ENCODE measurements at regions not wholly inside any gene's neighbourhood (a gene's known extent, or its start where the extent isn't known, plus 50 kb on each side); places are given as distances from the start of the nearest gene placed in this dataset.

- H3K27me3 Mint-ChIP-seq = no peaks in the 10 kb centered on the region
- intact Hi-C loops (cut with micrococcal nuclease) = no loop called here
- no peak overlapping the region for H3K4me3 Mint-ChIP-seq
- no peak for ATAC-seq
- peaks cover 19% of the 10 kb centered on the region for H3K9me3 Mint-ChIP-seq
- no peak for DNase-seq
- no peak for TF ChIP-seq CTCF (IDR thresholded peaks at IDR 0.05)
- CTCF ChIA-PET = no interaction called here
- H3K27ac Mint-ChIP-seq = no peak overlapping the region
- peaks cover 5% of the 10 kb centered on the region for H3K36me3 Mint-ChIP-seq (ENCODE audit: low read depth)
- POLR2A ChIA-PET = no interaction called here
- H3K4me1 Mint-ChIP-seq (ENCODE audit: low read depth) = no peaks in the 10 kb centered on the region
Observed at GRCh38 chr5:129163810-129164378, 69.3 kb downstream of the ISOC1 start.

DNA sequence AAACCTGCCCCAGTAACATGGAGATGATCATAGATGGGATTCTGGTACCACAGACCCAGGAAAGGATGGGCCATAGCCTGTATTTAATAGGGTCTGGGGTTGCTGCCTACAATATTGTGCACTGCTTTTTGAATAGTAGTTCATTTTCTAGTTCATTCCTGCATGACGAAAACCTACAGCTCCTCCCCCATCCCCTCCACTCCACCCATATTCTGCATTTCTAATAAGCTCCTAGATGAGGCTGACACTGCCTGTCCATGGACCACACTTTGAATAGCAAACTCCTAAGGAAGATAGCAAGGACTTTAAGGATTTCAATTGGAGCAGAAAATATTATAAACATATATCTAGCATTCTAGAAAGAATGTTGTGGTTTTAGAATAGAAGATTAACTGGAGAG lies 75.5 kb downstream of the ISOC1 start:
- POLR2A ChIA-PET = no interaction called here
- intact Hi-C loops (cut with micrococcal nuclease) = loop anchor here (10.0 kb wide), 1 partner anchor 595 kb away; no protein-coding TSS in a partner anchor
- DNase-seq = no peak
- no peak for TF ChIP-seq CTCF (IDR thresholded peaks at IDR 0.05)
- no peak overlapping the region for H3K27ac Mint-ChIP-seq
- no peaks in the 10 kb centered on the region for H3K36me3 Mint-ChIP-seq (ENCODE audit: low read depth)
- no peaks in the 10 kb centered on the region for H3K9me3 Mint-ChIP-seq
- no peaks in the 10 kb centered on the region for H3K27me3 Mint-ChIP-seq
- no peak for ATAC-seq
- no peak overlapping the region for H3K4me3 Mint-ChIP-seq
- CTCF ChIA-PET = no interaction called here
- no peaks in the 10 kb centered on the region for H3K4me1 Mint-ChIP-seq (ENCODE audit: low read depth)

- intact Hi-C loops (cut with micrococcal nuclease) = loop anchor here (10.0 kb wide), 1 partner anchor 593 kb away; no protein-coding TSS in a partner anchor
- ATAC-seq = no peak
- Mint-ChIP-seq H3K27ac (no peak overlapping the region), H3K9me3 (no peaks in the 10 kb centered on the region), H3K4me1 (ENCODE audit: low read depth) (no peaks in the 10 kb centered on the region), H3K27me3 (no peaks in the 10 kb centered on the region), H3K36me3 (ENCODE audit: low read depth) (no peaks in the 10 kb centered on the region), H3K4me3 (no peak overlapping the region)
- ChIA-PET CTCF (no interaction called here), POLR2A (no interaction called here)
- TF ChIP-seq CTCF (IDR thresholded peaks at IDR 0.05) = no peak
- no peak for DNase-seq
Observed at GRCh38 chr5:129171194-129171944, 76.8 kb downstream of the ISOC1 start.

DNA sequence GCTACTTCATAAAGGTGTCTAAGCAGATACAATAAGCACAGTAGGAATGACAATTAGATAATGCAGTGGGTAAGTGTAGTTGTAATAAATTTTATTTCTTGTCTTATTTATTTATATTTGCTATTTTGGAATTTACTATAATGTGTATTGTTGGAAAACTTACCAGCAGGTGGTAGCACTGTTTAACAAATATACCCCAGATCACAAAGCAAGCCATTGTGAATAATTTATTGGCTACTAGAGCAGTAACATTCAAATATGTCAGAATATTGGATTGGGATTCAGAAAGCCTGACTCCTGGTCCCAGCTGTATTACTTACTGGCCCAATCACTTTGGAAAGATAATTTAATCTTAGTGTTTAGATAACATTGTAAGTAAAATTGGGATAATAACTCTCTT lies 78.0 kb downstream of the ISOC1 start:
- H3K4me3 Mint-ChIP-seq = no peak overlapping the region
- H3K4me1 Mint-ChIP-seq (ENCODE audit: low read depth) = no peaks in the 10 kb centered on the region
- POLR2A ChIA-PET = no interaction called here
- no peak for TF ChIP-seq CTCF (IDR thresholded peaks at IDR 0.05)
- CTCF ChIA-PET = no interaction called here
- no peak for ATAC-seq
- H3K36me3 Mint-ChIP-seq (ENCODE audit: low read depth) = no peaks in the 10 kb centered on the region
- no peaks in the 10 kb centered on the region for H3K27me3 Mint-ChIP-seq
- no peak overlapping the region for H3K27ac Mint-ChIP-seq
- H3K9me3 Mint-ChIP-seq = no peaks in the 10 kb centered on the region
- DNase-seq = no peak
- intact Hi-C loops (cut with micrococcal nuclease) = loop anchor here (10.0 kb wide), 1 partner anchor 592 kb away; no protein-coding TSS in a partner anchor

DNA sequence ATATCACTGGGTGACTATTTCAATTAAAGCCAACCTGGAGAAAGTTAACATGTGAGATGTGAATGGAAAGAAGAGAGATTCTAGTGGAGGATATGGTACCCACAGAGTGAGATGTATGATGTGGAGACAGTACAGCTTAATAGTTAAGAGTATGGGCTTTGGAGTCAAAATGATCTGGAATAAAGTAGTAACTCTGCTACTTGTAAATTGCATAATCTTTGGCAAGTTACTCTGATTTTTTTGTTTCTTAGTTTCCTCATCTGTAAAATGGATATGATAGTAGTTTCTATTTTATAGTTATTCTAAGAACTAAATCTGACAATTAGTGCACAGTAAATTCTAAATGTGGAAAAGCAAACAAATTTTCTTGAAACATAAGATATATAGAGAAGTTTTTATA lies 79.2 kb downstream of the ISOC1 start:
- Mint-ChIP-seq H3K4me3 (no peak overlapping the region), H3K27ac (no peak overlapping the region), H3K27me3 (no peaks in the 10 kb centered on the region), H3K4me1 (ENCODE audit: low read depth) (no peaks in the 10 kb centered on the region), H3K36me3 (ENCODE audit: low read depth) (no peaks in the 10 kb centered on the region), H3K9me3 (no peaks in the 10 kb centered on the region)
- intact Hi-C loops (cut with micrococcal nuclease) = loop anchor here (10.0 kb wide), 1 partner anchor 591 kb away; no protein-coding TSS in a partner anchor
- DNase-seq = no peak
- CTCF ChIA-PET = no interaction called here
- ATAC-seq = no peak
- POLR2A ChIA-PET = no interaction called here
- TF ChIP-seq CTCF (IDR thresholded peaks at IDR 0.05) = no peak
